Nucleus accumbens (tissue), 56 donors: ENCODE measurements at regions not wholly inside any gene's neighbourhood (a gene's known extent, or its start where the extent isn't known, plus 50 kb on each side); places are given as distances from the start of the nearest gene placed in this dataset.
A peak's percentile ranks its signal among the peaks of the same experiment; 100 is the strongest.

ENCODE experiments used
- DNase-seq, 56 donors: peaks; one replicate each; lab custom pipeline; 2025; lab: John Stamatoyannopoulos, UW

DNA sequence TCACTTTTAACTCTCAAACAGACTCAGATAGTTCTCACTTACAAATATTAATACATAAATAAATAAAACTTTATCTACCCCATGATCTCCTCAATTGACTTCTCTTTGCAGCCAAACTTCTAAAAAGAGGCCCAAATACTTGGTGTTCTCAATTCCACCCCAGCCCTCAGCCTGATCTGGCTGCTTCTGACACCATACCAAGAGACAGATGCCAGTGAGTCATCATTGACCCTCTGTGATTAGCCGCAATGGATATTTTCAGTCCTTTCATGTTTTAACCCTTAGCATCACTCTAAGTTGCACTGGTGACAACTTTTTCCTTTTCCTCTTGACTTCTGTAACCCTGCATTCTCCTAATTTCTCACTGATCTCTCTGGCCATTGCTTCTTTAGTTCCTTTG, 184.1 kb upstream of the ARHGAP20 start:
- no peak for DNase-seq

DNA sequence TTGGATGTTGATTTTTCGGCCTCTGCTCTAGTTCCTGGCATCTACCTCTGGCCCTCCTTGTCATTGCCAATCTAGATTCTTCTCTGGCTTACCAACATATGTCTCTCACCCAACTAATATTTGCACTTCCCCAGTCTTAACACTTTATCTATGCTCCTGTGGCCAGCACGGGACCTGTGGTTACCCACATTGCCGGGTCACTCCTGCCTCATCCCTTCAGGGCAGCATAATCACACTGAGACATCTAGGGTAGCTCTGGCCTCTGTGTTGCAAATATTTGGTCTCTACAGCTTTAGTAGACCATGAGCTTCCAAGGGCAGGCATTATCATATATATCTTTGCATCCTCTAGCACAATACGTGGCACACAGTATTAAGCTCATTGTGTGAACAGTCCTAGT, 182.0 kb upstream of the ARHGAP20 start:
- DNase-seq = no peak

DNA sequence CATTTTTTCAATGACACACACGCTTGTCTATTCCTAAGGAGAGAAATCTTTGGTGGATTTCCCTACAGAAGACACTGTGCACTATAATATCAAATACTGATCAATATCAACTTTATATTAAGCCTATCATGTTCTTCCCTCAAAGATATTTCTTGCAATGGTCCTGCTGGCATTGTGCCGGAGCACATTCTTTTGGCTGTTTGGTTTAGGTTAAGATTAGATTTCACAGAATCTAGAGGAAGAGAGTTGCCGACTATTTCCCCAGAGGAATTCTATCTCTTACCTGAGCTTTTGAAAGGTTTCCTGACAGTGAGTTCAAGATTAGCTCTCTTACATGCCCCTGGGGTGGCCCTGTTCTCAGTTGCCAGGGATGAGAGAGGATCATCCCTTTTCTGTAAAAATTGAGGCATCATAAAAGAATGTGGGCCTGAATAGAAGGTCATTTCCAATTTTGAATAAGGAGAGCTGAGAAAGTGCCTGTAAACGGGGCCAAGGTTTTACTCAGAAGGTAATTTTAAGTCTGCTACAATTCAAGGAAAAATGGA, 180.6 kb upstream of the ARHGAP20 start:
- no peak for DNase-seq

DNA sequence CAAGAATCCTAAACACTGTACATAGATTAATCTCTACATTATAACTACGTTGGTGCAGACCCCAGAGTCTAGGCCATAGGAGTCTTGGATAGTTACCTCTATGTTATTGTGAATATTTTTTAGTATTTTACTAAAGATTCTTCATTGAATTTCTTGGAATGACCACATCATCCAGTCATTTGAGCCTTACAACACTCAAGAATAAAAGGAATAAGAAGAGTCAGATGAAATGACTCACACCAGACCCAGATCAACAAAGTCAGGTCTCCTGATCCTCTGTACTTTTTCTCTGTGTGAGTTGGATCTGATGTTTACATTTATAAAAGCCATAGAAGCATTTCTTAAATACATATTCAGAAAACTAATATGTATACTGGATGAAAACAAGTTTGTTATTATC, 179.2 kb upstream of the ARHGAP20 start:
- no peak for DNase-seq

DNA sequence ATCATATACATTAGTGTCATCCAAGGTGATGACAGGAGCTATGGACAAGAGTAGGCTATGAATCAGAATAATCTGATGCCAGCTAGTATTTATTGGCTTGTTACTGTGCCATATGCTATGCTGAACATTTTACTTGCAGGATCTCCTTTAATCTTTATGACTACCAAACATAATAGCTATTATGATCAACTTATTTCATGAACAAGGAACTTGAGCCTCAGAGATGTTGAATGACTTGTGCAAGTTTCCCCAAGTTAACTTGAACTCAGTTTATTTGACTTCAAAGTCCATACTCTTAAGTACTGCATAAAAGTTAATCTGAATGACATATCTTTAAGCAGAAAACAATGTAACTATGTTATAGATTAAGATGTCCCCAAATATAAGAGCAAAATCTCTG, 178.8 kb upstream of the ARHGAP20 start:
- no peak for DNase-seq

DNA sequence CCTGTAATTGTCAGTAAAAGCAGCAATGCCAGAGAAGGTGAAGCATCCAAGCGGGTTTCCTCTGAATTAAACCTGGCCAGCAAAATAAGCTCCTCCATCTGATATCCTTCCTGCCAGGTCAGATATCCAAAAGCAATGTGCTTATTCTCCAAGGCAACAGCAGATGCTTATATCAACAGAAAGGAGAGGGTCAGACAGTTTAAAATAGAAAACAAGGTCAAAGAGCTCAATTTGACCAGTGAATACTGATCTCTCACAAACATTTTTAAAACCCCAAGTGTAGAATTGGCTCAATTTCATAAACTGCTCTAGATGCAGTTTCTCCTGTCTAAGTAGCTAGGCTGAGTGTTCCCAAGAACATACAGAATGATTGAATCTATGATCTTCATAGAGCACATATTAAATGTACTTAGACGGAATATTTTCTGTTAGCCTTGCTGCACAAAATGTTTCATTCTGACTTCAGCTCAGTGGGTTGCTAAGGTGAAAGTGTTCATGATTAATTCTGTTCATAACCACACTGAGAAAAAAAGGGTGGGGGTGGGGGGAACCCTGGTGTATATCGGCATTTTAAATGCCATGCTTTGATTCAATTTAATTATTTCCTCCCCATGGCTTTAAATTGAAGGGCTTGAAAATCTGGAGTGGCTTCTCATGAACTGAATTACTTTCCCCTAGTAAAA, 174.2 kb upstream of the ARHGAP20 start:
- no peak for DNase-seq

DNA sequence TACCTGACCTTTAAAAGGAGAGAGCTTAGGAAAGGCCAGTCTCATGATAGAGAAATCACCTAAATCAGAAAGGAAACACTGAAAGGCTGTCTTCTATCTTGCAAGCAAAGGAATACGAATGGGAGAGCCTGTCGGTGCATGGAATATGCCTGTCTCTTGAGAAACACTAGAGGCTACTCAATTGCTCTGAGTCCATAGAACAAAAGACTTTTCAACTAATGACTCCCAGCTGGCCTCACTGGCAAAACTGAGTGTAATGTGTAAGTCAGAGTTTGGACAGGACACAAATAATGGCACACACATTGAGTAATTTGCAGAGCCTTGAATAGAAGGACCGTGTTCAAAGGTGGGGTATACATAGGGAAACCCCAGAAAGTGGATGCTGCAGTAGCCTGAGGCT, 171.0 kb upstream of the ARHGAP20 start:
- DNase-seq = peak in 5 of 56 donors; percentile 1 to 15 (median 5)

DNA sequence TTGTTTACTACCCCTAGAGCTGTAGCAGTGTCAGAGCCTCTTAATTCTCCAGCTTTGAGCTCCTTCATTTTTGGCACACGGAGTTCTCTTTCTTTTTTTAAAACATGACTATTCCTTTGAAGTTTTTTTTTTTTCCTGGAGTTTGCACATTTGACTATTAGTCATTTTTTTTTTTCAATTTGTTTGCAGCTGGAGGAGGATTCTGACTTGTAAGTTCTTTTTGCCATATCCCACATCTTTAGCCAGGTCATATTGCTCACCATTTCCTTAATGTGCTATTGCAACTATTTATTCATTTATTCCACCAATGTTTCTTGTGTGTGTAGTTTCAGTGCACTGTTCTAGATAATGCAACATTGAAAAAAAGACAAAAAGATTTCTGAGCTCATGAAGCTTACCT, 166.3 kb upstream of the ARHGAP20 start:
- no peak for DNase-seq

DNA sequence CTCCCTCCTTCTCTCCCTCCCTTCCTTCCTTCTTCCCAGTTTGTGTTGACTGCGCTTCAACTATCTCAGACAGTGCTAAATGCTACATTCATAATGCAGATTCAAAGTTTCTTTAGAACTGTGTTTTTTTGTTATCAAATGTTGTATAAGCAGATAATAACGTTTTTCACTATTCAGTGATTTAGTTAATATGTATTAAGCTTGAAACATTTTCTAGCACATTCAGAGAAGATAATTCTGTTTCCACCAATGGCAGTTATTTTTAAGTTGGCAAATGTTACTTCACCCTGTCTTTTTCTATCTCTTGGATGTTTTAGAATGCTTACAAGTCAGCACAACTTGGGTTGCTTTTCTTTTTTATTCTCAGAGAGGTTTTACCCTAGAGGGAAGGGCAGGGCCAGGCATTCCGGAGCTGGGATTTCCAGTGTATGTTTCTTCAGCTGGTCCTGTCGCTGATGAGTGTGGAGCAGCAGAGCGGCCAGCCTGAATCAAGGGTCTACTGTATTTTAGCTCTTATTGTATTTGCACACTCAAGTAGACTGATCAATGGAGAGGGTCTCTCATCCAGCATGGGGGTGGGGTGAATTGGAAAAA, 162.3 kb upstream of the ARHGAP20 start:
- no peak for DNase-seq

DNA sequence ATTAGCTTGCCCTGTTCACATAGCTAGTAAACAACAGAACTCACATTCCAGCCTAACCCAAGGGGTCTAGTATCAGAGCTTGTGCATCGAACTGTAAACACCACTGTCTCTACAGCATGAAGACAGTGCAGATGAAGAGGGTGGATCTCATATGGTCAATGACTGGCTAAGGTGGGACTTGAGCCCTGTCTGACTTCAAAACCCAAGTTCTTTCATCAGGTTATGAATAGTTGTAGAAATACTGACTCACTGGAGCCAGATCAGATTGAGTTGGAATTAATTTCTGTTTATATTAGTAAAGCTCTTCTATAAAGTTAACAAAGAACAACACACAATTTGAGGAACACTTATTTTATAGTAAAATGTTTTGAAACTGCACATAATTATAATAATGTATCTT, 161.7 kb upstream of the ARHGAP20 start:
- no peak for DNase-seq

DNA sequence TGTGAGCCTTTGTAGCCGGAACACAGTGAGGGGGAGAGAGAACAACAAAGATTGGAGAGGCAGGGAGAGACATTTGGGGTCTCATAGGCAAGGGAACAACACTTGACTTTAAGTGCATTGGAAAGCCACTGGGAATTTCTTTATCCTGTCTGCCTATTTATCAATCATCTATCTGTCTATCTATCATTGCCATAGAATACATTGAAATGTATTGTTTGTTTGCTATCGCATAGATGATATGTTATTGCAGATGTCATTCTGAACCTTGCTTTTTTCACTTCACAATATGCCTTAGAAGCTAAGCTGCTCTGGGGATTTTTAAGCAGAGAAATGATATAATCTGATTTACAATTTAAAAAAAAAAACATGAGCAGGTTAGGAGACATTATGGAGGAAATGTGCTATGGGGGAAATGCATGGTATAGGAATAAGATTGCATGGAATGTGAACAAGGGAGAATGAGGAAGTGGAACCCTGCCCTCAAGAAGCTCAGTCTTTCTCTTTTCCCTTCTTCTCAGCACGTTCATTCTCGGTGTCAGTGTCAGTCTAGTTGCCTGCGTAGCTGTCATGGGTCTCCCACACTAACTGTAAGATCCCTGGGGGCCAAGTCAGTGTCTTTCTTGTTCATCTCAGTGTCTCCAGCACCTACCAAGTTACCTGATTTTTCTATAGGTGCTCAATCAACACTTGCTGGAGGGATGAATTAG, 158.7 kb upstream of the ARHGAP20 start:
- DNase-seq = no peak

DNA sequence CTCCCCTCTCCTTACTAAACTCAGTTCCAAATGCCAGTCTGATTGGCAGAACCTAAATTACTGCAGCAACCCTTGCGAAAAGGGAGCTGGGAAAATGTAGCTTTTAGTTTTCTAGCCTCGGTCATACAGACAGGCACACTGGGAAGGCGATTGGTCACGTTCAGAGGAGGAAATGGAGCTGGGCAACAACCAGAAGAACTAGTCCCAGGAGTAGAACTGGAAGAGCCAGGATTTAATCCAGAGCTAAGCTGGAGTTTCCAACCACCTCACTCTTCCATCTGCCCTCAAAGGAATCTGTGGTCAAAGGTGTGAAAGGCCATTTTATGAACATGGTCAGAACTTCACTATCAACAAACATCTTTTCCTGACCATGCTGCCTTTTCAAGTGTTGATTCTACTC, 155.7 kb upstream of the ARHGAP20 start:
- no peak for DNase-seq

DNA sequence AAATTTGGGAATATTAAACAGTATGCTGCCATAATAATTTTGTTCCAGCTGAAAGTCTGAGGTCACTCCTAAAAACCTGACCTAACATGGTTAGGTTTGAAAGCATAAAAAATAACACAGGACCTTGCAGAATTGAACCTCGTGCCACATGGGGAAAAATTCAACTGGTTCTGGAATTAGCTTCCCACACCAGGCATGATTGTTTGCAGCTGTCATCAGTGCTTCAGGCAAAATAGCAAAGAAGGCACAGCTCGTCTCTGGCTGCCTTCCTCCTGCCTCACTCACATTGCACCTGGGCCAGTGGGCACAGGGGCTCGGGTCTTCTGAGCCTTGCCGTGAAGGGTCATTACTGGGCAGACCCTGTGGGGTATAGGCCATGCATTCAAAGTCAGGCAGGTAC, 153.8 kb upstream of the ARHGAP20 start:
- DNase-seq = no peak

DNA sequence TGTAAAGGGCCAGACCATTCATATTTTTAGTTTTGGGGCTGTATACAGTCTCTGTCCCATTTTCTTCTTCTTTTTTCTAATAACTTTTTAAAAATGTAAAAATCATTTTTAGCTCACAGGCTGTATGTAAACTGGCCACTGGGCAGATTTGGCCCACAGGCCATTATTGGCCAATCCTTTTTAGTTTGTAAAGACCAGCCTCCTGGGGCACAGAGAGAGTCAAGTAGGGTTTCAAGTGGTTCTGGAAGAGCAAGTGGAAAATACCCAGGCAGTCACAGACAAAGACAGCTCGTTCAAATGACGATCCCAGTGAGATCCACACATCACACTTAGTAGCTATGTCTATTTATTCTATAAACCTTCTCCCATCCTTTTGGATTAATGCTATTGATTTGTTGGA, 150.2 kb upstream of the ARHGAP20 start:
- DNase-seq = no peak

DNA sequence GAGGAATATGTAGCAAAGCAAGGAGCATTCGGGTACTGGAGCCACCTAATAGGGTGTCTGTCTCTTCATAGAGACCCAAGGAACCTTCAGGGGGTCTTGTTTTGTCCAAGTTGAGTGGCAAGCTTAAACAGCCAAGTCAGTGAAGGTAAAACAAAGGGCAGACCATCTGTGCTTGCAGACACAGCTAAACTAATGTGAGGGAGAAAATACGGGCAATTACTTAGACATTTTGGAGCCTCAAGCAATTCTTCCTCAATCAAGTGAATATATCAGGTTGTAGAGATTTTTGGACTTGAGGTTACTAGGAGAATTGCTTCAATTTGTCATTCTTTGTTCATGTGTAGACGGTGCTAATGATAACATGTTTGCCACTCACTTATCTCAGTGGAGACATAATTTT, 148.2 kb upstream of the ARHGAP20 start:
- no peak for DNase-seq

DNA sequence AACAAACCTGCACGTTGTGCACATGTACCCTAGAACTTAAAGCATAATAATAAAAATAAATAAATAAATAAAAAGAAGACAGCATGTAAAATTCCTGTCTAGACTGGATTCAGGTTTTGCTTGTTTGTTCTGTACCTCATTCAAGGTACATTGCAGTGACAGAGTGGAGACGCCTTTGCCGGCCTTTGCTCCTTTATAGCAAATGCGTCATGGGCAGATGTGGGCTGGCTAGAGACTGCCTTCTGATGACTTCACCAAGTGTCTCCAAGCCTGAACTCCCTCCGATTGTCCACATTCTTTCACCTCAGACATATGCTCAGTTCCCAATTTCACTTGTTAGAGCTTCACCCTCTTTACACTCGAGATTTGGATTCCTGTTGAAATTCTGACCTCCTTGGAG, 147.8 kb upstream of the ARHGAP20 start:
- no peak for DNase-seq

DNA sequence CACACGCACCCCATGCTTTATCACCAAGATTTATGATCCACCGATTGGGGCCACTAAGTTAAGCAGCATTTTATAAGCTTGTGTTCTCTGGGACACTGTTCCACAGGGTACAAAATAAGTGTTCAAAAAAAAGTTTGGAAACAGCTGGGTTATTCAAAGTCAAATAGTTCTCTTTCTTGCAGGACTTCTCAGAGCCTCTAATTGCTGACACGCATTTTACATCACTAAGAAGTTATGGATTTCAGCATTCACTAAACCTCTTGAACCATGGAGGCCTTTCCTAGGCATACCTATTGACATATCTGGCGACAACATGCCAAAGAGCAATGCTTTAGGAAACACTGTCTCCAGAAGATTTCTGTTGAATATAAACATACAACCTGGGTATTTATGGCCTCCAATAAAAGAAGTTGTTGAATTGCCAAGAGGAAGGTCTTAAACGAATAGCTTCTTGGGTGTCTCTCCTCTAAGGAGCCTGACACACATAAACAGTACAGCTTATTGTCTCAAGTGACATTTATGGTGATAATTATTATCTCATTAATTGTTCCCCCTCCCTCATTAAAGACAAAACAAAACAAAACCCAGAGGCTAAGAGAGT, 147.1 kb upstream of the ARHGAP20 start:
- no peak for DNase-seq

DNA sequence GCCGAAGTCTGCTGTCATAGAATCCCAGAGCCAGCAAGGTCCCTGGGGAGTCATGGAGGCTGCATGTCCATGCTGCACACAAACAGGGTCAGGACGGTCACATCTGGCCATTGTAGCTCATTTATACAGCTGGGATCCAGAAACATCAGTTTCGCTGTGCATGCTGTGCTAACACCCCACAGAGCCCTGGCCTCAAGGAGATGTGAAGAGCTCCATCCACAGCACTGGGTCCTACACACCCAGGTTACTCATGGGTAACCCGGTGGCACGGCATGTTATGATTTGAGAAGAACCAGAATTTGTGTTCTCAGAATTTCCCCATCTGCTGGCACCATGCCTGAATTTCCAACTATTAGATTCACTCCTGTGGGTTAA, 146.3 kb upstream of the ARHGAP20 start:
- DNase-seq = no peak

DNA sequence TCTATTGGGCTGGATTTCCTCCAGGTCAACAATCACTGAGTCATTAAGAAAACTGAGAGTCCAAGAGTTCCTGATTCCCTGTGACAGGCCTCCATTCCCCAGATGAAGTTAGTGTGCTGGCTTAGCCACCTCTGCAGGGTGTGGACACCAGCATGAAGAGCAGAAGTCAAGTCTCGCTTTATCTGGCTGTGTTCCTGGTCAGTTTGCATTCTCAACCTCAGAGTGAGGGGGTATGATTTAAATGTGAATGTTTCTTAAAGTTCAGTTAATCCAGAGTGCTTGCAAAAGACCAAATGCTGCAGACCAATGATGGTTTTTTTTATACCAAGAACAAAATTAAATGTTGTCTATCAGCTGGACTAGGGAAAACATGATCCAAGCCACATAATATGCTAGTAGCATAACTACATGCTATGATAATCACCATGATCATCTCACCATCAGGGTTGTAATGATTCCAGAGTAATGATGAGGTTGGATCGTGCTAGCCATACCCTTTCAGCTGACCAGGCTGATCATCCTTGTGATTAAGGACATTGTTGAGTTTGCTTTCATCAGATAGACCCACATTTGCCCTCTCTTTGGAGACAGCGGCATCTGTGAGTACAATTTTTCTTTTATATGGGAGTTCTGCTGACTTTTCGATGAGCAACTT, 145.8 kb upstream of the ARHGAP20 start:
- no peak for DNase-seq

DNA sequence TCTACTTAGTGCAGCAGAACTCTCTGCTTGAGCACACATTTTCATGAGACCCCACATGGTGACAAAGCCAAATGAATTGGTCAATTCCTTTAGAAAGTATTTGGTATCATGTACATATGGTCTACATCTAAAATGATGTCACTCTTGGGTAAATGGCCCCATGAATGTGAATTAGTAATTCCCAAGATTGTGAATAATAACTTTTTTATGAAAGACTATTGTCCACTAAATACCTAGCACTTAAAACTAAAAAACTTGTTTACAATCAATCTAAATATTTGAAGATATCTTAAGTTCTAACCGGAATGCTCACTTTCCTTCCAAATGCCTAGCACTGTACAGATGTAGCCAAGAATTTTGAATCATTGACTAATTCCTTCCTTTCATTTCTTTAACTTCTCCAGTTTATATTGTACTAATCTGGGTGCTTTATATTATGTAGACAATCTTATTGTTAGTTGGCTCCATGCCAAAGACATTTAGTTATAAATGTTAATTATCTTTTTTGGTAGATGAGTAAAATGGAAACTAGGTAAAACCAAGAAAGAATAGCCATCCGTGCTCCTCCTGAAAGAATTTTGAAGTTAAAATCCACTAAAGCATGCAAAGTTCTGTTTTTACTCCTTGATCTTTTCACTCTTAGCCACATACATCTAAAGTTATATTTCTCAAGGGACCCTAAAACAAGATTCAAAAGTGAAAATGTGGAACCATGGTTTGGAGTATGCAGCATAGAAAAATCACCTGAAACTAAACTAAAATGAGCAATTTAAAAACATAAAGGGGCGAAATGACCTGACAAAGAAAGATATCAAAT, 145.0 kb upstream of the ARHGAP20 start:
- DNase-seq = no peak
